EL (cell line): ENCODE measurements at regions not wholly inside any gene's neighbourhood (a gene's known extent, or its start where the extent isn't known, plus 50 kb on each side); places are given as distances from the start of the nearest gene placed in this dataset.
A peak's percentile ranks its signal among the peaks of the same experiment; 100 is the strongest.

ENCODE experiments used
- DNase-seq: peaks from one replicate; pipeline ENCODE4 v3.0.0-alpha.2; 2016

- no peak for DNase-seq
These were observed 144.4 kb upstream of the TWIST2 start for GRCh38 chr2:238703436-238703835.

GRCh38 chr2:238704471-238705225, 143.2 kb upstream of the TWIST2 start:
- DNase-seq: no peak

GRCh38 chr2:238706163-238706562, 141.7 kb upstream of the TWIST2 start:
- DNase-seq: no peak

DNA sequence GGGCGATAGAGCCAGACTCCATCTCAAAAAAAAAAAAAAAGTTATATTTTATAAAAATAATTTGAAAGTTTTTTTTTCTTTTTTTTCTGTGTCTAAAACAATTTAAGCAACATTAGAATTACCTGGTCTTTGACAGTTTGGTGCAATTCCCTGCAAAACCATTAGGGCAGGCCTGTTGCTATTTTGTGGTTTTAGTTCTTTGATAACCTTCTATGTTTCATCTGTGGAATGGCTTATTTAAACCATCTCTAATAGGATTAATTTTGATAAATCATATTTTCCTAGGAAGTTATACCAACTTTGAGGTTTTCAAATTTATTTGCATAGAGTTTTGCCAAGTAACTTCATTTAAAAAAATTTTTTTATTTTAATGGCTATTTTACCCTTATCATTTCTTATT, 141.2 kb upstream of the TWIST2 start:
- DNase-seq: no peak

DNA sequence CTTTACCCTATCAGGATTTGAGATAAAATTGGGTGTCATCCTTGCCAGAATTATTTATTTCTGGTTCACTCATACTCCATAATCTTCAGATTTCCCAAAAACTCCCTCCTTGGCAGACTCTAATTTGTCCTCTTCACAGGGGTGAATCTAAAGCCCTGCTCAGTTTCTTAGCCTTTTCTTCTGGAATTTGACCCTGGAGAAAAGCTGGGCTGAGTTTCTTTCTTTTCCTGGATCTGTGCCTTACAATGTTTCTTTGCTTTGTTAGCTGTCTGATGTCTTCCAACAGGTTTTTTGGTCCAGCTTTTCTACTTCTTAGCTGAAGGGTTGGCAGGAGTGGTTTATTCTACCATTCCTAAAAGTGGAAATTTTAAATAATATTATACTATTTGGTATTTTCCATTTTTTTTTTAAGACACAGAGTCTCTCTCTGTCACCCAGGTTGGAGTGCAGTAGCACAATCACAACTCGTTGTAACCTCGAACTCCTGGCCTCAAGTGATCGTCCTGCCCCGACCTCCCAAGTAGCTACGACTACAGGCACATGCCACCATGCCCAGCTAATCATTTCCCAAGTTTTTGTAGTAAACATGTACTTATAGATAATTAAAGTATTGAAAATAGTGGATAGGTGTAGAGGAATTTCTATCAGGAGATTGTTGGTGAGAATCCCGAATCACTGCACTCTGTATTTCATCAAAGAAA, 138.4 kb upstream of the TWIST2 start:
- DNase-seq: no peak

DNA sequence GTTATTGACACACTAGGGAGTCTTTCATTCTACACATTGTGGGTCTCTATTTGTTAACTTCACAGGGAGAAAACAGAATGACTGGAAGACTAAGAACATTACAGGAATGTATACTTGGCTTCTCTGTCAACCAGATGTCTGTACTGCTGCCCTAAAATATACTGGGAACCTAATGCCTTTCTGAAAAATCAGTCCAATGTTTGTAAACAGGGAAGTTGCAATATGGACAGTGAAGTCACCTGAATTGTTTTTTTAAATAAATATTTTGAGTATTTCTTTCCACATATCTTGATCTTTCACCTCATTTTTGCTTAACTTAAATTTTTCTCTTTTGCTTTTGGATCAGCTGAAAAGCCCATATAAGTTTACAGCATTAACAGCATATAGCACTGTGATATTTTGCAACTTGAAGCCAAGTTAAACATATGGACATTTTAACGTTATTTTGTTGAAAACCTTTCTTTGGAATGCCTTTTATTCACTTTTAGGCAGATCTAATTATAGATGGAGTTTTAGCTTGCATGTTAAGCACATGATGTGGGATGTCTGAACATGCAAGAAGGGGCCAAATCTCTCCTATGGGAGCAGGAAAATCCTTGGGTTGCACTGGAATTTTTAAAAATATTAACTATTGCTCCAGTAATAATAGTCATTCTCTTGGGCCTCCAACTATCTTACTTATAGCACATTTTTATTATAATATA, 137.7 kb upstream of the TWIST2 start:
- no peak for DNase-seq

GRCh38 chr2:238710787-238711186, 137.1 kb upstream of the TWIST2 start:
- no peak for DNase-seq

GRCh38 chr2:238711346-238711745, 136.5 kb upstream of the TWIST2 start:
- DNase-seq: no peak

DNA sequence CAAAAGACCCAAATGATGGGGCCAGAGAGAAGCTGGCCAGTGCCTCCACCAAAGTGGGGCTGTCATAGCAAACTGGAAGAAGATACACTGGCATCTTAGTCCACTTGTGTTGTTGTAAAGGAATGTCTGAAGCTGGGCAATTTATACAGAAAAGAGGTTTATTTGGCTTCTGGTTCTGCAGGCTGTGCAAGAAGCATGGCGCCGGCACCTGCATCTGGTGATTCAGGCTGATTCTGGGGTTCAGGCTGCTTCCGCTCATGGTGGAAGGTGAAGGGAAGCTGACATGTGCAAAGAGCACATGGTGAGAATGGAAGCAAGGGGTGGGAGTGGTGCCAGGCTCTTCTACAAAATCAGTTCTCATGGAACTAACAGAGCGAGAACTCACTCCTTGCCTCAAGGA, 135.9 kb upstream of the TWIST2 start:
- no peak for DNase-seq

DNA sequence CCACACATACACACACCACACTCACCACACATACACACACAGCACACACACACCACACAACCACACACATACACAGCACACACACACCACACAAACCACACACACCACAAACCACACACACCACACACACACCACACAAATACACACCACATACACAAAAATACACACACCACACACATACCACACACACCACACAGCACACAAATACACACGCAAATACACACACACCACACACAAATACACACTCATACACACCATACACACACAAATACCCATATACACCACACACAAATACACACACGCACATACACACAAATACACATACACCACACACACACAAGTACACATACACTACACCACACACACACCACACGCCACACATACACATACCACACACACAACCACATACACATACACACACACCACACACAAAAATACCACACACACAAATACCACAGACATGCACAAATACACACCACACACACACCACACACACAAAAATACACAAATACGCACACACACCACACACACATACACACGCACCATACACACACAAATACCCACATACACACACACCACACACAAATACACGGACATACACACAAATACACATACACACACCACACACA, 134.6 kb upstream of the TWIST2 start:
- no peak for DNase-seq

DNA sequence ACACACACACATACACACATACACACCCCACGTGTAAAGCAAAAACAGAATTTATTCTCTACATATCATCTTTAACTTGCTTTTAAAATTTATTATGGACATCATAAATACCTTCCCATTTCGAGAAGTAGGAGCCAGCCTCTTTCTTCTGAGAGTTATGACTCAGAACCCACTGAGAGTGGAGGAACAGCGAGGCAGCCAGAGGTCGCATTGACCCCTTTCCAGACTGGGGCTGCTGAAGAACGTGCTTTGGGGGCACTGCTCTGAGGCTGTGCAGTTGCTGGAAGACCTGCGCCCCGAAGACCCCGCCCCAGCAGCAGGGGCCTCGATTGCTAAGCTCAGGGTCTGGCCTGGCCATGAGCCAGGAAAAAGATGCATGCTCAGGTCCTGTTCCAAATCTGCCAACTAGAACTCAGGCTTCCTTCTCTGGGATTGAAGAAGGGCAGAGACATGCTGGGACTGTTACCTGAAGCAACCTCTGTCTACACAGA, 133.8 kb upstream of the TWIST2 start:
- no peak for DNase-seq

DNA sequence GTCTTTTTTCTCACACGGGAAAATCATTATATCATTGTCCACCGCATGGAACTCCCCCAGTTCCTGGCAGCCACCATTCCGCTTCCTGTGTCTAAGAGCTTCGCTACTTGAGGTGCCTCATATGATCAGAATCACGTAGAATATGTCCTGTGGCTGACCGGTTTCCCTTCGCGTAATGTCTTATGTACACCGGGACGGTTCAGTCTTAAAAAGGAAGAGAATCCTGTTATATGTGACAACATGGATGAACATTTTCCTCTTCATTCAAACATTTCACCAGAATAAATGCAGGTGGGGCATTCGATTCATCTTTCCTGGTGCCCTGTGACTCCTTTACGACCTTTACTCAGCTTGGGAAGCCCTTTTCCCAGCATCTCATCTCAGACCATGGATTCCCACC, 131.7 kb upstream of the TWIST2 start:
- no peak for DNase-seq

- DNase-seq: no peak
These were observed 131.3 kb upstream of the TWIST2 start for GRCh38 chr2:238716585-238716984.

- DNase-seq: no peak
These were observed 130.8 kb upstream of the TWIST2 start for GRCh38 chr2:238717084-238717483.

DNA sequence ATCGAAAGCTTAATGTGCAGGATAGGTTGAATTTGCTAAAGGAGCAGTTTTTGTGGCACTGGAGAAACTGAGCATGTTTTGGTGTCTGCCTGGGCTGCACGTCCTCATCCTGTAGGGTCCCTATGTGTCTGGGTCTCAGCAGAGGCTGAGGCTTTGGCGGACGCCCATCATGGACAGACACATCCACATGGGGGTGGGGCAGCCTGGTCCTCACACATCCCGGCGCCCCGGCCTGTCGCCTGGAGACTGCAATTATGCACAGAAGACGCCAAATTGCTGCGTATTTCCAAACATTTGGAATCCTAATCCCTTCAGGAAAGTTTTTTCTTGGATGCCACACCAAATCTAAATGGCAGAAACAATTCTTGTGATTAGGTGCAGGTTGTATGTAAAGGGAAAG, 128.2 kb upstream of the TWIST2 start:
- no peak for DNase-seq

- peak; percentile 53 for DNase-seq
These were observed 127.6 kb upstream of the TWIST2 start for GRCh38 chr2:238720232-238720672.

DNA sequence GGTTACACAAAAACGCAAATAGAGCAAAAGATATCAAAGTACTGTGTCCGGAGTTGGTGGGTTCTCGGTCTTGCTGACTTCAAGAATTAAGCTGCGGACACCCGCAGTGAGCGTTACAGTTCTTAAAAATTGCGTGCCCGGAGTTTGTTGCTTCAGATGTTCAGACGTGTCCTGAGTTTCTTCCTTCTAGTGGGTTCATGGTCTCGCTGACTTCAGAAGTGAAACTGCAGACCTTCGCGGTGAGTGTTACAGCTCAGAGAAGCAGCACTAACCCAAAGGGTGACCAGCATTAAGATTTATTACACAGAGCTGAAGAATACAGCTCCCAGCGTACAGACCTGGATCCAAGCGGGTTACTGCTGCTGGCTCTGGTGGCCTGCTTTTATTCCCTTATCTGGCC, 125.7 kb upstream of the TWIST2 start:
- DNase-seq: no peak

- no peak for DNase-seq
These were observed 125.0 kb upstream of the TWIST2 start for GRCh38 chr2:238722883-238723282.

DNA sequence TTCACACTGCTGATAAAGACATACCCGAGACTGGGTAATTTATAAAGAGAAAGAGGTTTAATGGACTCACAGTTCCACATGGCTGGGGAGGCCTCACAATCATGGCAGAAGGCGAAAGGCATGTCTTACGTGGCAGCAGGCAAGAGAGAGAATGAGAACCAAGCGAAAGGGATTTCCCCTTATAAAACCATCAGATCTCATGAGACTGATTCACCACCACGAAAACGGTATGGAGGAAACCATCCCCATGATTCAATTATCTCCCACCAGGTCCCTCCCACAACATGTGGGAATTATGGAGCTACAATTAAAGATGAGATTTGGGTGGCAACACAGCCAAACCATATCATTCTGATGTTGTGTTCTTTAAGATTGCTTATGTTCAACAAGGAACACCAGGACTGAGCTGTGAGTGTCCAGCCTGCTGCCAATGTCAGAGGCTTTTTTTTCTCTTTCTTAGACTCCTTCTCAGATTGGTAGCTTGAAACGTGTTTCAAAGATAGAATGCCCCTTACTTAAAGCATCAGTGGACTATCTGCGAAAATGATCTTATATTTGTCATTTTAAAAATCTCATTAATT, 124.1 kb upstream of the TWIST2 start:
- peak; percentile 37 for DNase-seq

DNA sequence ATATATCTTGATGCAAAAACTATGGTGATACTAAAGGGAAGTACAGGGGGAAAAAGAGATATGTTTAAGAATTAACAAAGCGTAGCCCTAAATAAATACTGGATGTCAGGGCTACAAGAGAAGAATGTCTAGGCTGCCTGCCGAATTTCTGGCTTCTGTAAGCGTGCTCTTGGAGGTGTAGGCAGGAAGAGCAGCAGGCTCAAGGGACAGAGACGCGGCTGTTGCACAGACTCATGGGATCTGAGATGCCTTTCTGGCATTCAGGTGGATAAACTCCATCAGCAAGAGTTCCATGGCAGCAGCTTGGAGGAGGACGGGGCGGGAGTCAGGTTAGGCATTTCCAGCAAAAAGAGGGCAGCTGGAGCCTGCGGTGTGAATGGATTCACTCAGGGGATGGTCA, 123.2 kb upstream of the TWIST2 start:
- DNase-seq: no peak

- DNase-seq: no peak
These were observed 122.6 kb upstream of the TWIST2 start for GRCh38 chr2:238725298-238725697.

DNA sequence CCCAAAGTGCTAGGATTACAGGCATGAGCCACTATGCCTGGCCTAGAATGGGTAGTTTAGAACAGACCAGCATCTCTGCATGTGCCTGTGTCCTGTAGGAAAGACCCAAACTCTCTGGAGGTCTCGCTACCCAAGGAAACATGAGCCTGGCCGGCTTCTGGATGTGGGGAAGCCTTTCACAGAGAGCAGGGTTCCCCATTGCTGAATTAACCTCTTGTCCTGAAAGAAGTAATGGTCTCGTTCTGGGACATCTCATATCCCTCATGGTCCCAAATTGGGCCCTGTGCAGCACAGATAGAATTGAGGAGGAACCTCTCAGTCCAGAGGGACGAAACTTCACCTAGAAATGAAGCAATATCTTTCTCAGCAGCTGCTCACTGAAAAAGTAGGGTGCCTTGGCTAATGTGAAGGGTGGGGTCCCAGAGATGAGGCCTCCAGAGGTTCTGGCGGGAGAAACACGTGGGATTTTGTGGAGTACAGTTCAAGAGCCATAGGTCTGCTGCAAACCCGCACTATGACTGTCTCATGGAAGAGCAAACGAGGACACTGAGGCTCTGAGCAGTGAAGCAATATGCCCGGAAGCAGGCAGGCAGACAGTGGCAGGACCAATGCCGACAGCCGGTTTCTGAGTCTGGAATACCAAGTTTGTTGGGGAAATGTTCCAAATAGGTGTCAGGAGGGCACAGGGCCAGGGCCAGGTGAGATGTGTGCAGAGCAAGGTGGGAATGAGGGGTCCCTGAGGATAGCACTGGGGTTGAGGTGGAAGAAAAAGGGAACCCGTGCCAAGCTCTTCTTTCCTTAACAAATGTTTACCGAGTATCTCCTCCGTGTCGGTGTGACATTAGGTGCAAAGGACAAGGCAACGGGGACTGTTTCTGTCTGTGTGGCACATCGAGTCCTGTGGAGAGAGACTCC, 121.0 kb upstream of the TWIST2 start:
- DNase-seq: no peak
